B cell (primary cell): ENCODE measurements at regions not wholly inside any gene's neighbourhood (a gene's known extent, or its start where the extent isn't known, plus 50 kb on each side); places are given as distances from the start of the nearest gene placed in this dataset.

Experiments
- ATAC-seq: fragments of 200-7000 bp; cut with Tn5 transposase; one replicate; pipeline ENCODE4 v1.10.0; 2021; ENCODE audit warnings: low read depth, mild to moderate bottlenecking, moderate number of reproducible peaks, moderate library complexity
- CTCF ChIA-PET: fragments of 350-600 bp; sonication (Branson Sonifier 250); formaldehyde crosslinking; loops from one replicate; lab custom pipeline; 2021; ENCODE audit warnings: antibody characterized with exemption, inconsistent platforms; lab: Charles Lee
- POLR2A ChIA-PET: fragments of 350-600 bp; sonication (Branson Sonifier 250); formaldehyde crosslinking; loops from one replicate; lab custom pipeline; 2021; ENCODE audit warnings: antibody characterized with exemption; lab: Charles Lee
- DNase-seq: peaks from one replicate; pipeline ENCODE4 v3.0.0; 2013
- H2AFZ ChIP-seq: 2 replicates; pipeline ENCODE4 v1.6.1; 2012; ENCODE audit warnings: mild to moderate bottlenecking, low read depth, low read length; ENCODE audit not compliant: insufficient read depth, poor library complexity, severe bottlenecking
- H3K27ac ChIP-seq, 2 donors: 1 replicate in 1 of 2; 2 replicates in 1 of 2; pipeline ENCODE4 v1.5.1; 2012 to 2013; ENCODE audit warnings: low read length in 2 of 2, mild to moderate bottlenecking in 2 of 2, moderate library complexity in 1 of 2
- H3K27me3 ChIP-seq, 4 experiments: fragments of 200-600 bp in 1 of 4; sonication (generic) in 1 of 4; replicated peaks in 1 of 4; 1 replicate in 2 of 4; 2 replicates in 2 of 4; pipeline versions ENCODE4 v1.6.1 to v1.7.0; 2013 to 2016; ENCODE audit warnings: low read length in 3 of 4, mild to moderate bottlenecking in 2 of 4, mixed read lengths in 1 of 4, moderate library complexity in 1 of 4; ENCODE audit not compliant: insufficient read depth in 4 of 4, control insufficient read depth in 3 of 4; ENCODE audit errors: control extremely low read depth in 1 of 4
- H3K36me3 ChIP-seq, 2 experiments: replicated peaks in 1 of 2; 1 replicate in 1 of 2; 2 replicates in 1 of 2; pipeline versions ENCODE4 v1.6.1 to v1.7.1; 2013; ENCODE audit warnings: low read length in 1 of 2; ENCODE audit not compliant: insufficient read depth in 2 of 2, control insufficient read depth in 1 of 2; ENCODE audit errors: control extremely low read depth in 1 of 2, extremely low read depth in 1 of 2
- H3K4me1 ChIP-seq, 2 donors: fragments of 200-600 bp in 1 of 2; sonication (generic) in 1 of 2; 1 replicate in 1 of 2; 2 replicates in 1 of 2; pipeline versions ENCODE4 v1.5.1 to v1.6.1; 2013 to 2017; ENCODE audit warnings: low read length in 2 of 2; ENCODE audit not compliant: control insufficient read depth in 2 of 2, insufficient read depth in 2 of 2
- H3K4me2 ChIP-seq: replicated peaks from 2 replicates; pipeline ENCODE3; 2012; ENCODE audit warnings: mild to moderate bottlenecking, low read depth, low read length; ENCODE audit not compliant: poor library complexity, severe bottlenecking
- H3K4me3 ChIP-seq, 5 experiments: fragments of 200-600 bp in 1 of 5; sonication (generic) in 1 of 5; 1 replicate in 3 of 5; 2 replicates in 2 of 5; pipeline versions ENCODE4 v1.5.1 to v1.7.0; 2011 to 2016; ENCODE audit warnings: low read length in 4 of 5, mild to moderate bottlenecking in 4 of 5, low read depth in 2 of 5, control low read depth in 1 of 5, moderate library complexity in 1 of 5; ENCODE audit not compliant: insufficient read depth in 1 of 5; ENCODE audit errors: control extremely low read depth in 1 of 5, extremely low read depth in 1 of 5
- H3K79me2 ChIP-seq: fragments of 200-600 bp; sonication (generic); one replicate; pipeline ENCODE4 v1.6.0; 2016; ENCODE audit warnings: low read length; ENCODE audit not compliant: control insufficient read depth, insufficient read depth
- H3K9ac ChIP-seq: fragments of 200-600 bp; sonication (generic); 2 replicates; pipeline ENCODE4 v1.6.1; 2017; ENCODE audit warnings: mild to moderate bottlenecking, low read length, moderate library complexity
- H3K9me3 ChIP-seq, 3 donors: one replicate each; pipeline versions ENCODE4 v1.6.1 to v1.7.1; 2013; ENCODE audit warnings: low read length in 2 of 3; ENCODE audit not compliant: control insufficient read depth in 2 of 3, insufficient read depth in 1 of 3; ENCODE audit errors: control extremely low read depth in 1 of 3
- H4K20me1 ChIP-seq: 2 replicates; pipeline ENCODE4 v1.6.0; 2012; ENCODE audit warnings: mild to moderate bottlenecking, low read length; ENCODE audit not compliant: insufficient read depth, control insufficient read depth, poor library complexity, severe bottlenecking
- H3K27ac Mint-ChIP-seq: one replicate; pipeline ENCODE4 v1.8.0; 2021; ENCODE audit warnings: mixed read lengths
- H3K27me3 Mint-ChIP-seq: one replicate; pipeline ENCODE4 v1.8.0; 2021; ENCODE audit warnings: mixed read lengths
- H3K4me1 Mint-ChIP-seq: one replicate; pipeline ENCODE4 v1.8.0; 2021; ENCODE audit warnings: mixed read lengths
- H3K4me3 Mint-ChIP-seq: one replicate; pipeline ENCODE4 v1.8.0; 2021; ENCODE audit warnings: mixed read lengths
- H3K9me3 Mint-ChIP-seq: one replicate; pipeline ENCODE4 v1.8.0; 2022; ENCODE audit warnings: mixed read lengths; ENCODE audit not compliant: insufficient read depth
- CTCF ChIP-seq: fragments of 200-600 bp; IDR thresholded peaks from one replicate; pipeline ENCODE4 v1.8.0; 2022; ENCODE audit warnings: antibody characterized with exemption, mild to moderate bottlenecking
- EZH2 ChIP-seq: IDR thresholded peaks from 2 replicates; pipeline ENCODE4 v1.6.1; 2012; ENCODE audit warnings: borderline replicate concordance, low read depth, mild to moderate bottlenecking, moderate library complexity, low read length; ENCODE audit not compliant: insufficient read depth, poor library complexity, severe bottlenecking
- WGBS: methylation state at CpG from one replicate; pipeline ENCODE4 v1.1.5; 2013; ENCODE audit warnings: missing lambda C conversion rate; ENCODE audit not compliant: insufficient coverage; 5-methylcytosine and 5-hydroxymethylcytosine counted together
- intact Hi-C: fragments of 100-400 bp; cut with micrococcal nuclease; formaldehyde crosslinking; loops from one replicate; pipeline ENCODE4 v1.10.0; 2022

- Histone ChIP-seq H4K20me1 (no peaks in the 10 kb centered on the region), H3K79me2 (no peaks in the 10 kb centered on the region), H3K9me3 (peaks cover 0 to 3% (median 0%) of the 10 kb centered on the region in 3 donors), H3K4me1 (no peaks in the 10 kb centered on the region), H2AFZ (no peak overlapping the region), H3K27ac (no peak overlapping the region), H3K9ac (no peak overlapping the region), H3K4me3 (no peak overlapping the region), H3K4me2 (no peak overlapping the region), H3K36me3 (no peaks in the 10 kb centered on the region), H3K27me3 (no peaks in the 10 kb centered on the region)
- Mint-ChIP-seq H3K4me1 (no peaks in the 10 kb centered on the region), H3K27me3 (no peaks in the 10 kb centered on the region), H3K9me3 (peaks cover 9% of the 10 kb centered on the region), H3K4me3 (no peak overlapping the region), H3K27ac (no peak overlapping the region)
- POLR2A ChIA-PET = no interaction called here
- 100% methylated on average over 1 of the region's 3 CpGs for WGBS
- TF ChIP-seq CTCF (no peak), EZH2 (no peak)
- DNase-seq (no peak), ATAC-seq (no peak)
- intact Hi-C loops = no loop called here
- CTCF ChIA-PET = no interaction called here
These were observed 240.9 kb upstream of the ADAMTS9 start for GRCh38 chr3:64928683-64929082.

- CTCF ChIA-PET = no interaction called here
- no peak overlapping the region for H3K27ac Mint-ChIP-seq
- WGBS = 73% methylated on average over 2 of the region's 3 CpGs
These were observed 239.9 kb upstream of the ADAMTS9 start for GRCh38 chr3:64927689-64928088.

More at GRCh38 chr3:64927689-64928088, 239.9 kb upstream of the ADAMTS9 start:
- no peak overlapping the region for H3K27ac ChIP-seq
- intact Hi-C loops = no loop called here
- H3K4me1 Mint-ChIP-seq = no peaks in the 10 kb centered on the region
- no peaks in the 10 kb centered on the region for H3K4me1 ChIP-seq
- H3K9me3 ChIP-seq = no peaks in the 10 kb centered on the region
- H3K4me2 ChIP-seq = no peak overlapping the region
- no peak for DNase-seq
- H4K20me1 ChIP-seq = no peaks in the 10 kb centered on the region
- TF ChIP-seq EZH2 (no peak), CTCF (no peak)
- H3K4me3 ChIP-seq = no peak overlapping the region
- no peaks in the 10 kb centered on the region for H3K27me3 ChIP-seq
- H3K36me3 ChIP-seq = no peaks in the 10 kb centered on the region
- H3K27me3 Mint-ChIP-seq = no peaks in the 10 kb centered on the region
- no peak overlapping the region for H3K4me3 Mint-ChIP-seq
- no peak overlapping the region for H3K9ac ChIP-seq
- no peak for ATAC-seq
- H3K9me3 Mint-ChIP-seq = peaks cover 3% of the 10 kb centered on the region
- no peaks in the 10 kb centered on the region for H3K79me2 ChIP-seq
- H2AFZ ChIP-seq = no peak overlapping the region
- POLR2A ChIA-PET = no interaction called here
